GM21515 (cell line): ENCODE measurements at regions not wholly inside any gene's neighbourhood (a gene's known extent, or its start where the extent isn't known, plus 50 kb on each side); places are given as distances from the start of the nearest gene placed in this dataset.
"Not testable (repeated sequence)": the region's sequence is repeated elsewhere in the genome, so short reads cannot be mapped to it uniquely, and the experiment has no call there.

Experiments used
- ATAC-seq: cut with Tn5 transposase; IDR thresholded peaks from one replicate; pipeline ENCODE4 v1.9.1; 2021; ENCODE audit not compliant: unreplicated experiment

- ATAC-seq: no peak
Observed at GRCh38 chr7:110186334-110186733, 904.6 kb upstream of the LRRN3 start.

- ATAC-seq: no peak
Observed at GRCh38 chr7:110187877-110188554, 902.9 kb upstream of the LRRN3 start.

- no peak for ATAC-seq
Observed at GRCh38 chr7:110204527-110204926, 886.4 kb upstream of the LRRN3 start.

GRCh38 chr7:110205899-110206298 is 885.0 kb upstream of the LRRN3 start:
- no peak for ATAC-seq

GRCh38 chr7:110209884-110210283 is 881.0 kb upstream of the LRRN3 start:
- ATAC-seq: no peak

GRCh38 chr7:110210941-110211608 is 879.9 kb upstream of the LRRN3 start:
- no peak for ATAC-seq

- ATAC-seq: no peak
Observed at GRCh38 chr7:110224643-110225042, 866.3 kb upstream of the LRRN3 start.

- ATAC-seq: no peak
Observed at GRCh38 chr7:110246118-110246517, 844.8 kb upstream of the LRRN3 start.

- ATAC-seq: no peak
Observed at GRCh38 chr7:110253093-110253492, 837.8 kb upstream of the LRRN3 start.

- no peak for ATAC-seq
Observed at GRCh38 chr7:110257673-110258072, 833.3 kb upstream of the LRRN3 start.

- no peak for ATAC-seq
Observed at GRCh38 chr7:110262251-110262650, 828.7 kb upstream of the LRRN3 start.

- ATAC-seq: no peak
Observed at GRCh38 chr7:110264288-110264687, 826.6 kb upstream of the LRRN3 start.

- ATAC-seq: no peak
Observed at GRCh38 chr7:110281362-110281761, 809.6 kb upstream of the LRRN3 start.

- ATAC-seq: no peak
Observed at GRCh38 chr7:110283056-110283455, 807.9 kb upstream of the LRRN3 start.

- ATAC-seq: no peak
Observed at GRCh38 chr7:110291430-110291829, 799.5 kb upstream of the LRRN3 start.

GRCh38 chr7:110296321-110296720 is 794.6 kb upstream of the LRRN3 start:
- no peak for ATAC-seq

GRCh38 chr7:110307776-110308175 is 783.2 kb upstream of the LRRN3 start:
- no peak for ATAC-seq

GRCh38 chr7:110308791-110309190 is 782.1 kb upstream of the LRRN3 start:
- ATAC-seq: no peak

- no peak for ATAC-seq
Observed at GRCh38 chr7:110309941-110310340, 781.0 kb upstream of the LRRN3 start.

- ATAC-seq: no peak
Observed at GRCh38 chr7:110311556-110311955, 779.4 kb upstream of the LRRN3 start.

- ATAC-seq: no peak
Observed at GRCh38 chr7:110317541-110318265, 773.2 kb upstream of the LRRN3 start.

GRCh38 chr7:110320285-110320684 is 770.6 kb upstream of the LRRN3 start:
- not testable (repeated sequence) for ATAC-seq
